GM19467 (cell line): ENCODE measurements at regions not wholly inside any gene's neighbourhood (a gene's known extent, or its start where the extent isn't known, plus 50 kb on each side); places are given as distances from the start of the nearest gene placed in this dataset.

Experiments used
- ATAC-seq: cut with Tn5 transposase; IDR thresholded peaks from one replicate; pipeline ENCODE4 v1.9.1; 2021; ENCODE audit warnings: mild to moderate bottlenecking, moderate library complexity; ENCODE audit not compliant: unreplicated experiment

GRCh38 chr2:145017149-145017548 is 497.2 kb upstream of the ZEB2 start:
- ATAC-seq: no peak

- ATAC-seq: no peak
Observed at GRCh38 chr2:145016711-145017110, 496.8 kb upstream of the ZEB2 start.

GRCh38 chr2:145015561-145015960 is 495.6 kb upstream of the ZEB2 start:
- no peak for ATAC-seq

GRCh38 chr2:145012806-145013205 is 492.9 kb upstream of the ZEB2 start:
- no peak for ATAC-seq

GRCh38 chr2:145012214-145012670 is 492.3 kb upstream of the ZEB2 start:
- ATAC-seq: no peak

- ATAC-seq: no peak
Observed at GRCh38 chr2:145010635-145011034, 490.7 kb upstream of the ZEB2 start.

GRCh38 chr2:145007960-145008263 is 488.0 kb upstream of the ZEB2 start:
- ATAC-seq: no peak

- ATAC-seq: no peak
Observed at GRCh38 chr2:145007093-145007959, 487.4 kb upstream of the ZEB2 start.

- no peak for ATAC-seq
Observed at GRCh38 chr2:145002624-145003023, 482.7 kb upstream of the ZEB2 start.

- no peak for ATAC-seq
Observed at GRCh38 chr2:145000376-145000775, 480.5 kb upstream of the ZEB2 start.

GRCh38 chr2:144999936-145000335 is 480.0 kb upstream of the ZEB2 start:
- ATAC-seq: no peak

GRCh38 chr2:144999071-144999875 is 479.4 kb upstream of the ZEB2 start:
- no peak for ATAC-seq

GRCh38 chr2:144998435-144998834 is 478.5 kb upstream of the ZEB2 start:
- ATAC-seq: no peak

GRCh38 chr2:144996225-144996795 is 476.4 kb upstream of the ZEB2 start:
- no peak for ATAC-seq

- no peak for ATAC-seq
Observed at GRCh38 chr2:144995482-144995881, 475.6 kb upstream of the ZEB2 start.

GRCh38 chr2:144990661-144991060 is 470.7 kb upstream of the ZEB2 start:
- no peak for ATAC-seq

- ATAC-seq: no peak
Observed at GRCh38 chr2:144989579-144990270, 469.8 kb upstream of the ZEB2 start.

- no peak for ATAC-seq
Observed at GRCh38 chr2:144988591-144988990, 468.7 kb upstream of the ZEB2 start.

- no peak for ATAC-seq
Observed at GRCh38 chr2:144986691-144987090, 466.8 kb upstream of the ZEB2 start.

GRCh38 chr2:144984038-144984437 is 464.1 kb upstream of the ZEB2 start:
- no peak for ATAC-seq

- ATAC-seq: no peak
Observed at GRCh38 chr2:144983107-144983506, 463.2 kb upstream of the ZEB2 start.
